ENCODE measurements at regions not wholly inside any gene's neighbourhood (a gene's known extent, or its start where the extent isn't known, plus 50 kb on each side); places are given as distances from the start of the nearest gene placed in this dataset.

DNA sequence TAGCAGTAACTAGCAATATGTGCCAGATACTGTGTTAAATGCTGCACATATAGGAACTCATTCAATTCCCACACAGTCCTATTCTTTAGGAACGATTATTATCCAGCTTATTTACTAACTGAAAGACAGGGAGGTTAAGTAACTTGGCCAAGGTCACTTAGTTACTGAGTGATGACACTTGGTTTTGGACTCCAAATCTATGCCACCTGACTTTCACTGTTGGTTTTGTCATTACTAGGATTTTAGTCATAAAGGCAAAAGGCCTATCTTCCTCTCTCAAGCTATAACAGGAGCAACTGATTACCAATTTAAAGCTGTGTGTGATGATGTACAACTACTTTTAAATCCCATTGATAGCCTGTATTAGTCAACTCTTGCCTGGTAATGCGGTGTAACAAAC is 138.9 kb upstream of the STX18 start:
- TF ChIP-seq EZH2 (IDR thresholded peaks at IDR 0.05; ENCODE audit: borderline replicate concordance, low read depth, low read length, poor library complexity, severe bottlenecking): no peak
- TF ChIP-seq, protein P1, sequence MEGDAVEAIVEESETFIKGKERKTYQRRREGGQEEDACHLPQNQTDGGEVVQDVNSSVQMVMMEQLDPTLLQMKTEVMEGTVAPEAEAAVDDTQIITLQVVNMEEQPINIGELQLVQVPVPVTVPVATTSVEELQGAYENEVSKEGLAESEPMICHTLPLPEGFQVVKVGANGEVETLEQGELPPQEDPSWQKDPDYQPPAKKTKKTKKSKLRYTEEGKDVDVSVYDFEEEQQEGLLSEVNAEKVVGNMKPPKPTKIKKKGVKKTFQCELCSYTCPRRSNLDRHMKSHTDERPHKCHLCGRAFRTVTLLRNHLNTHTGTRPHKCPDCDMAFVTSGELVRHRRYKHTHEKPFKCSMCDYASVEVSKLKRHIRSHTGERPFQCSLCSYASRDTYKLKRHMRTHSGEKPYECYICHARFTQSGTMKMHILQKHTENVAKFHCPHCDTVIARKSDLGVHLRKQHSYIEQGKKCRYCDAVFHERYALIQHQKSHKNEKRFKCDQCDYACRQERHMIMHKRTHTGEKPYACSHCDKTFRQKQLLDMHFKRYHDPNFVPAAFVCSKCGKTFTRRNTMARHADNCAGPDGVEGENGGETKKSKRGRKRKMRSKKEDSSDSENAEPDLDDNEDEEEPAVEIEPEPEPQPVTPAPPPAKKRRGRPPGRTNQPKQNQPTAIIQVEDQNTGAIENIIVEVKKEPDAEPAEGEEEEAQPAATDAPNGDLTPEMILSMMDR (conservative IDR thresholded peaks at IDR 0.05; ENCODE audit: low read depth, low read length): no peak
